Parathyroid adenoma (tissue), 2 donors: ENCODE measurements at regions not wholly inside any gene's neighbourhood (a gene's known extent, or its start where the extent isn't known, plus 50 kb on each side); places are given as distances from the start of the nearest gene placed in this dataset.

Experiments
- H2AFZ ChIP-seq: fragments of 300-600 bp; sonication (generic); one replicate; pipeline ENCODE4 v1.7.0; 2017; ENCODE audit warnings: antibody characterized with exemption, mild to moderate bottlenecking
- H3K27ac ChIP-seq: fragments of 300-600 bp; sonication (generic); one replicate; pipeline ENCODE4 v1.7.0; 2017
- H3K27me3 ChIP-seq: fragments of 300-600 bp; sonication (generic); one replicate; pipeline ENCODE4 v1.7.0; 2017; ENCODE audit warnings: low read length; ENCODE audit not compliant: control insufficient read depth, insufficient read depth
- H3K36me3 ChIP-seq: fragments of 300-600 bp; sonication (generic); one replicate; pipeline ENCODE4 v1.7.0; 2017; ENCODE audit warnings: low read length; ENCODE audit not compliant: control insufficient read depth, insufficient read depth
- H3K4me1 ChIP-seq: fragments of 300-600 bp; sonication (generic); one replicate; pipeline ENCODE4 v1.7.0; 2017; ENCODE audit warnings: control low read depth
- H3K4me2 ChIP-seq: fragments of 300-600 bp; sonication (generic); one replicate; pipeline ENCODE4 v1.7.0; 2017; ENCODE audit warnings: low read length
- H3K4me3 ChIP-seq: fragments of 300-600 bp; sonication (generic); one replicate; pipeline ENCODE4 v1.7.0; 2017; ENCODE audit warnings: low read depth, low read length
- H3K79me2 ChIP-seq: fragments of 300-600 bp; sonication (generic); one replicate; pipeline ENCODE4 v1.7.0; 2017; ENCODE audit warnings: control low read depth
- H3K9ac ChIP-seq: fragments of 300-600 bp; sonication (generic); one replicate; pipeline ENCODE4 v1.7.0; 2017; ENCODE audit warnings: mild to moderate bottlenecking
- H3K9me3 ChIP-seq: fragments of 300-600 bp; sonication (generic); one replicate; pipeline ENCODE4 v1.7.0; 2017; ENCODE audit warnings: low read length; ENCODE audit not compliant: control insufficient read depth
- TF ChIP-seq, protein P1 (sequence below): fragments of 300-600 bp; sonication (generic); IDR thresholded peaks from one replicate; pipeline ENCODE4 v1.7.0; 2017; ENCODE audit warnings: antibody characterized with exemption, mild to moderate bottlenecking
- donor health status: primary hyperparathyroidism.

DNA sequence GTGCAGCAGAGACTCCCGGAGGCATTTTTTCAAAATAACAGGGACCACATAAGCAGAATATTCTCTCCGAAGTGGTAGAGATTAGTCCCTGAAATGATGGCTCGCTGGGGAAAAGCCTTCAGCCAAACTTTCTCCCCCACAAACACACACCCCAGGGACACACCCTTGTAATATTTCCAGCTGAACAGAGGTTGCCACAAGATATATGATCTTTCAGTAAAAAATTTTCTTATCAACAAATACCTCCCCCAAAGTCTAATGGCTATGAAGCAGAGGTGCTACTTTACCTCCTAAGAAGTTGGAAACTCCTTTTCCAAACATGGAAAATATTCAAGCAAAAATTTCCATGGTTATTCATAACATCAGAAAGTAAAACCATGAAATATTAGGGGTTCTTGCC, 190.2 kb upstream of the PALMD start:
- Histone ChIP-seq H3K27me3 (no peaks in the 10 kb centered on the region), H3K27ac (no peak overlapping the region), H3K36me3 (no peaks in the 10 kb centered on the region), H3K4me2 (no peak overlapping the region), H2AFZ (no peak overlapping the region), H3K4me3 (no peak overlapping the region), H3K79me2 (no peaks in the 10 kb centered on the region), H3K4me1 (no peaks in the 10 kb centered on the region), H3K9me3 (no peaks in the 10 kb centered on the region), H3K9ac (no peak overlapping the region)
- TF ChIP-seq, protein P1, sequence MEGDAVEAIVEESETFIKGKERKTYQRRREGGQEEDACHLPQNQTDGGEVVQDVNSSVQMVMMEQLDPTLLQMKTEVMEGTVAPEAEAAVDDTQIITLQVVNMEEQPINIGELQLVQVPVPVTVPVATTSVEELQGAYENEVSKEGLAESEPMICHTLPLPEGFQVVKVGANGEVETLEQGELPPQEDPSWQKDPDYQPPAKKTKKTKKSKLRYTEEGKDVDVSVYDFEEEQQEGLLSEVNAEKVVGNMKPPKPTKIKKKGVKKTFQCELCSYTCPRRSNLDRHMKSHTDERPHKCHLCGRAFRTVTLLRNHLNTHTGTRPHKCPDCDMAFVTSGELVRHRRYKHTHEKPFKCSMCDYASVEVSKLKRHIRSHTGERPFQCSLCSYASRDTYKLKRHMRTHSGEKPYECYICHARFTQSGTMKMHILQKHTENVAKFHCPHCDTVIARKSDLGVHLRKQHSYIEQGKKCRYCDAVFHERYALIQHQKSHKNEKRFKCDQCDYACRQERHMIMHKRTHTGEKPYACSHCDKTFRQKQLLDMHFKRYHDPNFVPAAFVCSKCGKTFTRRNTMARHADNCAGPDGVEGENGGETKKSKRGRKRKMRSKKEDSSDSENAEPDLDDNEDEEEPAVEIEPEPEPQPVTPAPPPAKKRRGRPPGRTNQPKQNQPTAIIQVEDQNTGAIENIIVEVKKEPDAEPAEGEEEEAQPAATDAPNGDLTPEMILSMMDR, result no peak

- no peaks in the 10 kb centered on the region for H3K4me1 ChIP-seq
- no peaks in the 10 kb centered on the region for H3K27me3 ChIP-seq
- TF ChIP-seq, protein P1, result no peak
Measured at GRCh38 chr1:99456536-99456935, 189.4 kb upstream of the PALMD start.

DNA sequence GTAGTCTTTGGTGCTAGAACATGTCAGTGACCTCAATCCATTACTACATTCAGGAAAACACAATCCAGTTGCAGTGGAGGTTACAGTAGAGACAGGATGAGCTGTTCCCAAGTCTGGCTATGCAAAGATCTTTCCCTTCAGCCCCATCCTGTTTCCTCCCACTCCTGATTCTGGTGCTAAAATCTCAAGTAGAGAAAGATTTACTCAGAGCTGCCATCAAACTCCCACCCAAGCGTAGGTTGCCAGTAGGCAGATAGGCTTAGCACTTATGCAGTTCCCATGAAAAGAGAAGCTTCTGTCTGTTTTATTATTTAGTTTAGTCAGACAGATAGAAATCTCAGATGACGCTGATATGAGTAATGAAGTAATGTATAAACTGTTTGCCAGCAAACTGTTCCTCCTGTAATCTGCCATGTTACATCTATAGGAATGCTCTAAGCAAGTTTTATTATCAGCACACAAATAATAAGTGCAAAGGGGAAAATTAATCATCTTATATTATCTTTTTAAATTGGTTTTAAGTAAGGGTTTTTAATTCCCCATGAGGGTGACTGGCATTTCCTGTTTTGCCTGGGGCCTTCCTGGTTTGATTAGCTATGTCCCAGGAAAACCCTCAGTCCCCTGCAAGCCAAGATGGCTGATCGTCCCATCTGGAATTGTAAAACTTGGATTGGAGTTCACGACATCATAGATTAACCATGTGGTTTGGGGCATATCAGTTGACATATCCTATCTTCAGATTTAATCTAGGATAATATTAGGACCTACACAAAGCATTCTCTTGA, 188.3 kb upstream of the PALMD start:
- H2AFZ ChIP-seq, result no peak overlapping the region

More at GRCh38 chr1:99456536-99456935, 189.4 kb upstream of the PALMD start:
- Histone ChIP-seq H3K27ac (no peak overlapping the region), H3K36me3 (no peaks in the 10 kb centered on the region), H3K79me2 (no peaks in the 10 kb centered on the region), H2AFZ (no peak overlapping the region), H3K4me3 (no peak overlapping the region), H3K9ac (no peak overlapping the region), H3K9me3 (no peaks in the 10 kb centered on the region), H3K4me2 (no peak overlapping the region)

GRCh38 chr1:99461499-99461898, 184.4 kb upstream of the PALMD start:
- H3K4me3 ChIP-seq, result no peak overlapping the region
- no peaks in the 10 kb centered on the region for H3K27me3 ChIP-seq
- TF ChIP-seq, protein P1, result no peak
- H2AFZ ChIP-seq, result no peak overlapping the region
- no peak overlapping the region for H3K27ac ChIP-seq
- H3K36me3 ChIP-seq, result no peaks in the 10 kb centered on the region
- H3K4me1 ChIP-seq, result no peaks in the 10 kb centered on the region
- no peaks in the 10 kb centered on the region for H3K9me3 ChIP-seq
- no peaks in the 10 kb centered on the region for H3K79me2 ChIP-seq
- no peak overlapping the region for H3K4me2 ChIP-seq
- no peak overlapping the region for H3K9ac ChIP-seq

More for the DNA sequence above, 188.3 kb upstream of the PALMD start:
- Histone ChIP-seq H3K9me3 (no peaks in the 10 kb centered on the region), H3K9ac (no peak overlapping the region), H3K4me3 (no peak overlapping the region), H3K79me2 (no peaks in the 10 kb centered on the region), H3K4me2 (no peak overlapping the region), H3K36me3 (no peaks in the 10 kb centered on the region), H3K27me3 (no peaks in the 10 kb centered on the region), H3K4me1 (no peaks in the 10 kb centered on the region), H3K27ac (no peak overlapping the region)
- TF ChIP-seq, protein P1, result no peak

DNA sequence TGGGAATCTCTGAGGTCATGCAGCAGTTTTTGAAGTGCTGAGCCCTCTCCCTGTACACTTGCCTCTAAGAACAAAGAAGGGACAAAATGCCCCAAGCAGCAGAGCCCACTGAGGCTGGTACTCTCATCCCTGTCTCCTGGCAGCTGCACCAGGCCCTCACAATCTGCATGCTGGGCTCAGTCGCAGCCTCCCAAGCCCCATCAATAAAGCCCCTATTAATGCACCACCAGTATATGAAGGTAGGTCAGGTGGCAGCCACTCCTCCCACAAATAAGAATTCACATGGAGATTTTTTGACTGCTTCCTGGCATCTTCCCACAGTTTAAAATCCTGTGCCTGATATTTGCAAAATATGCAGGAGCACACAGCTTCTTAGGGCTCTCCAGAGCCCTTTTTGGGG, 181.2 kb upstream of the PALMD start:
- no peak overlapping the region for H3K4me2 ChIP-seq
- H3K36me3 ChIP-seq, result no peaks in the 10 kb centered on the region
- H3K9ac ChIP-seq, result no peak overlapping the region
- H3K4me1 ChIP-seq, result no peaks in the 10 kb centered on the region
- H3K27ac ChIP-seq, result no peak overlapping the region
- TF ChIP-seq, protein P1, result no peak
- no peaks in the 10 kb centered on the region for H3K27me3 ChIP-seq
- H3K79me2 ChIP-seq, result no peaks in the 10 kb centered on the region
- no peaks in the 10 kb centered on the region for H3K9me3 ChIP-seq
- no peak overlapping the region for H2AFZ ChIP-seq
- no peak overlapping the region for H3K4me3 ChIP-seq
